ENCODE measurements at regions not wholly inside any gene's neighbourhood (a gene's known extent, or its start where the extent isn't known, plus 50 kb on each side); places are given as distances from the start of the nearest gene placed in this dataset.

- peaks cover 4% of the 10 kb centered on the region for H3K27me3 Mint-ChIP-seq (ENCODE audit: low read depth, poor library complexity)
- H3K9me3 Mint-ChIP-seq: peaks cover 21% of the 10 kb centered on the region
- H3K4me1 Mint-ChIP-seq: no peaks in the 10 kb centered on the region
- no peaks in the 10 kb centered on the region for H3K36me3 Mint-ChIP-seq (ENCODE audit: low read depth)
- DNase-seq: no peak
- H3K27ac Mint-ChIP-seq: no peak overlapping the region
- TF ChIP-seq CTCF (IDR thresholded peaks at IDR 0.05): no peak
- H3K4me3 Mint-ChIP-seq: no peak overlapping the region
Measured at GRCh38 chrX:148215726-148216125, 234.6 kb downstream of the FMR1NB start.

GRCh38 chrX:148223361-148223760, 242.2 kb downstream of the FMR1NB start:
- H3K27me3 Mint-ChIP-seq (ENCODE audit: low read depth, poor library complexity): peaks cover 4% of the 10 kb centered on the region
- H3K4me3 Mint-ChIP-seq: no peak overlapping the region
- peaks cover 41% of the 10 kb centered on the region for H3K9me3 Mint-ChIP-seq
- no peak for TF ChIP-seq CTCF (IDR thresholded peaks at IDR 0.05)
- no peak for DNase-seq
- no peaks in the 10 kb centered on the region for H3K36me3 Mint-ChIP-seq (ENCODE audit: low read depth)
- no peaks in the 10 kb centered on the region for H3K4me1 Mint-ChIP-seq
- no peak overlapping the region for H3K27ac Mint-ChIP-seq

GRCh38 chrX:148228521-148228920, 247.4 kb downstream of the FMR1NB start:
- Mint-ChIP-seq H3K27ac (no peak overlapping the region), H3K9me3 (peaks cover 47% of the 10 kb centered on the region), H3K36me3 (ENCODE audit: low read depth) (no peaks in the 10 kb centered on the region), H3K4me3 (no peak overlapping the region), H3K27me3 (ENCODE audit: low read depth, poor library complexity) (peaks cover 4% of the 10 kb centered on the region), H3K4me1 (no peaks in the 10 kb centered on the region)
- no peak for DNase-seq
- TF ChIP-seq CTCF (IDR thresholded peaks at IDR 0.05): no peak

GRCh38 chrX:148229801-148230303, 248.7 kb downstream of the FMR1NB start:
- no peak overlapping the region for H3K27ac Mint-ChIP-seq
- TF ChIP-seq CTCF (IDR thresholded peaks at IDR 0.05): no peak
- no peak overlapping the region for H3K4me3 Mint-ChIP-seq
- no peaks in the 10 kb centered on the region for H3K4me1 Mint-ChIP-seq
- H3K9me3 Mint-ChIP-seq: peaks cover 49% of the 10 kb centered on the region
- no peaks in the 10 kb centered on the region for H3K36me3 Mint-ChIP-seq (ENCODE audit: low read depth)
- H3K27me3 Mint-ChIP-seq (ENCODE audit: low read depth, poor library complexity): peaks cover 4% of the 10 kb centered on the region
- no peak for DNase-seq

- DNase-seq: no peak
- Mint-ChIP-seq H3K9me3 (peaks cover 76% of the 10 kb centered on the region), H3K27ac (no peak overlapping the region), H3K36me3 (ENCODE audit: low read depth) (peaks cover 5% of the 10 kb centered on the region), H3K4me1 (no peaks in the 10 kb centered on the region), H3K4me3 (no peak overlapping the region), H3K27me3 (ENCODE audit: low read depth, poor library complexity) (no peaks in the 10 kb centered on the region)
- no peak for TF ChIP-seq CTCF (IDR thresholded peaks at IDR 0.05)
Measured at GRCh38 chrX:148259990-148260389, 240.4 kb upstream of the AFF2 start.

- Mint-ChIP-seq H3K27ac (no peak overlapping the region), H3K4me1 (no peaks in the 10 kb centered on the region), H3K36me3 (ENCODE audit: low read depth) (peaks cover 5% of the 10 kb centered on the region), H3K4me3 (no peak overlapping the region), H3K27me3 (ENCODE audit: low read depth, poor library complexity) (no peaks in the 10 kb centered on the region), H3K9me3 (peaks cover 30% of the 10 kb centered on the region)
- DNase-seq: no peak
- TF ChIP-seq CTCF (IDR thresholded peaks at IDR 0.05): no peak
Measured at GRCh38 chrX:148265829-148266228, 234.6 kb upstream of the AFF2 start.
